ENCODE measurements at regions not wholly inside any gene's neighbourhood (a gene's known extent, or its start where the extent isn't known, plus 50 kb on each side); places are given as distances from the start of the nearest gene placed in this dataset.

DNA sequence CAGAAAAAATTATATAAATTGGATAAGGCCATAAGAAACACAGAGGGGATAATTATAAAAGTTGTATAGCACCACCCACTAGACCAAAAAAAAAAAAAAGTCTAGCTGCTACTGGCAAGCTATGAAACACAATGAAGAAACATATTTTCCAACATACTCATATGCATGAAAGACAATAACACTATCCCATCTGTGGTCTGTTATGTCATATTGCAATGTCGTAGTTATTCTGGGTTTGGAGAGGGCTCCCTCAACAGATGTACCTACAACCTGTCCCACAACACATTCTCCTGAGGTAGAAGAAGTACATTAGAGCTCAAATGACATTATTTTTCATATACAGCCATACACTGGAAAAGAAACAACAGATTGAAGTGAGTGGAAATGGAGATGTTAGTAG lies 517.6 kb upstream of the ADGRL4 start:
- Histone ChIP-seq H3K36me3 (no peaks in the 10 kb centered on the region), H3K27ac (no peak overlapping the region), H3K9me3 (no peaks in the 10 kb centered on the region), H3K27me3 (no peaks in the 10 kb centered on the region), H3K4me3 (no peak overlapping the region), H3K4me1 (no peaks in the 10 kb centered on the region)
- no peak for ATAC-seq
- intact Hi-C loops (cut with DNase I) = no loop called here
- no peak for DNase-seq
- 46% methylated on average over 1 of the region's 1 CpG for WGBS (ENCODE audit: insufficient coverage, low coverage, low lambda C conversion rate, missing lambda C conversion rate)
- TF ChIP-seq POLR2A (IDR thresholded peaks at IDR 0.05) = no peak
- TF ChIP-seq, protein P1, sequence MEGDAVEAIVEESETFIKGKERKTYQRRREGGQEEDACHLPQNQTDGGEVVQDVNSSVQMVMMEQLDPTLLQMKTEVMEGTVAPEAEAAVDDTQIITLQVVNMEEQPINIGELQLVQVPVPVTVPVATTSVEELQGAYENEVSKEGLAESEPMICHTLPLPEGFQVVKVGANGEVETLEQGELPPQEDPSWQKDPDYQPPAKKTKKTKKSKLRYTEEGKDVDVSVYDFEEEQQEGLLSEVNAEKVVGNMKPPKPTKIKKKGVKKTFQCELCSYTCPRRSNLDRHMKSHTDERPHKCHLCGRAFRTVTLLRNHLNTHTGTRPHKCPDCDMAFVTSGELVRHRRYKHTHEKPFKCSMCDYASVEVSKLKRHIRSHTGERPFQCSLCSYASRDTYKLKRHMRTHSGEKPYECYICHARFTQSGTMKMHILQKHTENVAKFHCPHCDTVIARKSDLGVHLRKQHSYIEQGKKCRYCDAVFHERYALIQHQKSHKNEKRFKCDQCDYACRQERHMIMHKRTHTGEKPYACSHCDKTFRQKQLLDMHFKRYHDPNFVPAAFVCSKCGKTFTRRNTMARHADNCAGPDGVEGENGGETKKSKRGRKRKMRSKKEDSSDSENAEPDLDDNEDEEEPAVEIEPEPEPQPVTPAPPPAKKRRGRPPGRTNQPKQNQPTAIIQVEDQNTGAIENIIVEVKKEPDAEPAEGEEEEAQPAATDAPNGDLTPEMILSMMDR (IDR thresholded peaks at IDR 0.05) = no peak

DNA sequence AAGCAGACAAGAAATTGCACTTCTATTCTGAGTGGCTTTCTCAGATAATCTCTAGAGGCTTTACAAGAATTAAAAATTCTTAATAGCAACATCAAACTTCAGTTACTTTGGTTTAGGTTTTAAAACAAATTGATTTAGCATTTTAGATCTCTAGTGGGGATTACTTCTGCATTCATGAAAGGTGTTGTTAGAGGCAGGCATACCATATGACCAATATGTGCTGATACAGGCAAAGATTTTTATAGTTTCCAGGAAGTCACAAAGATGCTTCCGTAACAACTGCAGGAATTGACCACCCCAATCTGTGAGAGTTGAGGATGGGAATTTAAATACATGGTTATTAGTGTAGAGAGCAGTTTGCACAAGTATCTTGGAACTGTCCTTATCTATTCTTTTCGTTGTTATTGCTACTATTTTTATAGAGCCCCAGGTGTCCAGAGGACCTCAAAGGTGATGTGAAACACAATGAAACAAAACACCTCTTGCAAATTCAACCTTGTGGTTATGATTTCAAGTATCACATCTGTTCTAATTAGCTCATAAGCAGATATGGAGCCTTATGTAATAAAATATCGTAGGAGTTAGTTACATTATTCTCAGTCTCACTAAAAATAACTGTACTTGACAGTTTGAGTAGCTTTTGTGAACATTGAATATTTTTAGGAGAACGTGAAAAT lies 512.7 kb upstream of the ADGRL4 start:
- no peak for ATAC-seq
- intact Hi-C loops (cut with DNase I) = no loop called here
- no peak overlapping the region for H3K27ac ChIP-seq
- H3K4me3 ChIP-seq = no peak overlapping the region
- H3K4me1 ChIP-seq = no peaks in the 10 kb centered on the region
- no peaks in the 10 kb centered on the region for H3K27me3 ChIP-seq
- TF ChIP-seq, protein P1 (IDR thresholded peaks at IDR 0.05) = no peak
- TF ChIP-seq POLR2A (IDR thresholded peaks at IDR 0.05) = no peak
- no peak for DNase-seq
- H3K36me3 ChIP-seq = no peaks in the 10 kb centered on the region
- WGBS (ENCODE audit: insufficient coverage, low coverage, low lambda C conversion rate, missing lambda C conversion rate) = 78% methylated on average over 4 of the region's 4 CpGs
- H3K9me3 ChIP-seq = no peaks in the 10 kb centered on the region

GRCh38 chr1:79517470-79518224 lies 511.1 kb upstream of the ADGRL4 start:
- TF ChIP-seq, protein P1 (IDR thresholded peaks at IDR 0.05) = no peak
- no peak for TF ChIP-seq POLR2A (IDR thresholded peaks at IDR 0.05)
- H3K4me1 ChIP-seq = no peaks in the 10 kb centered on the region
- intact Hi-C loops (cut with DNase I) = no loop called here
- 24% methylated on average over 4 of the region's 4 CpGs for WGBS (ENCODE audit: insufficient coverage, low coverage, low lambda C conversion rate, missing lambda C conversion rate)
- no peaks in the 10 kb centered on the region for H3K36me3 ChIP-seq
- no peak for DNase-seq
- H3K27me3 ChIP-seq = no peaks in the 10 kb centered on the region
- H3K4me3 ChIP-seq = no peak overlapping the region
- peak in 3 of 4 donors; percentile 23 to 36 (median 24) for ATAC-seq
- H3K27ac ChIP-seq = no peak overlapping the region
- no peaks in the 10 kb centered on the region for H3K9me3 ChIP-seq

- TF ChIP-seq, protein P1 (IDR thresholded peaks at IDR 0.05) = peak in 1 of 4 donors; percentile 4
- no peak for TF ChIP-seq POLR2A (IDR thresholded peaks at IDR 0.05)
- peak; percentile 60 to 78 (median 65) for ATAC-seq
- intact Hi-C loops (cut with DNase I) = no loop called here
- WGBS (ENCODE audit: insufficient coverage, low coverage, low lambda C conversion rate, missing lambda C conversion rate) = 17% methylated on average over 2 of the region's 2 CpGs
- Histone ChIP-seq H3K27ac (no peak overlapping the region), H3K9me3 (no peaks in the 10 kb centered on the region), H3K27me3 (no peaks in the 10 kb centered on the region), H3K36me3 (no peaks in the 10 kb centered on the region), H3K4me3 (no peak overlapping the region), H3K4me1 (no peaks in the 10 kb centered on the region)
- DNase-seq = no peak
Measured at GRCh38 chr1:79507770-79508169, 501.2 kb upstream of the ADGRL4 start.

Measured in right lobe of liver (tissue), 6 donors.